ENCODE measurements at regions not wholly inside any gene's neighbourhood (a gene's known extent, or its start where the extent isn't known, plus 50 kb on each side); places are given as distances from the start of the nearest gene placed in this dataset.

- TF ChIP-seq CTCF (IDR thresholded peaks at IDR 0.05; ENCODE audit: extremely low read depth in 1 of 2, insufficient read depth in 1 of 2, low read depth in 1 of 2, low read length in 2 of 2) (no peak), JUN (IDR thresholded peaks at IDR 0.05; ENCODE audit: borderline replicate concordance, insufficient read depth, insufficient read length, low read depth) (no peak), POLR2A (IDR thresholded peaks at IDR 0.05; ENCODE audit: low read depth, low read length) (no peak), EZH2 (IDR thresholded peaks at IDR 0.05; ENCODE audit: borderline replicate concordance, low read depth, low read length, severe bottlenecking) (no peak), MAX (IDR thresholded peaks at IDR 0.05; ENCODE audit: insufficient read depth, insufficient read length) (no peak), POLR2AphosphoS5 (IDR thresholded peaks at IDR 0.05; ENCODE audit: insufficient read depth, low read depth, low read length) (no peak), GATA2 (IDR thresholded peaks at IDR 0.05; ENCODE audit: insufficient read depth, insufficient read length, low read depth, low read length) (no peak), FOS (IDR thresholded peaks at IDR 0.05; ENCODE audit: borderline replicate concordance, insufficient read depth, low read length) (no peak), MYC (IDR thresholded peaks at IDR 0.05; ENCODE audit: low read depth, low read length) (no peak)
These were observed 56.4 kb upstream of the HHIP start for GRCh38 chr4:144589512-144589911.

Data from endothelial cell of umbilical vein (primary cell).